SK-N-SH (cell line): ENCODE measurements at regions not wholly inside any gene's neighbourhood (a gene's known extent, or its start where the extent isn't known, plus 50 kb on each side); places are given as distances from the start of the nearest gene placed in this dataset.

Source experiments
- CTCF ChIA-PET: fragments of 300-600, 350-600 bp; formaldehyde crosslinking; extraction: SDS; loops from one replicate; lab custom pipeline; 2021; lab: Yijun Ruan, JAX
- POLR2A ChIA-PET: fragments of 350-600 bp; sonication (Branson Sonifier 250); formaldehyde crosslinking; extraction: SDS; loops from one replicate; lab custom pipeline; 2020; ENCODE audit warnings: antibody characterized with exemption, inconsistent platforms; lab: Yijun Ruan, JAX
- DNase-seq: peaks from one replicate; pipeline ENCODE4 v3.0.0; 2012
- H2AFZ ChIP-seq: fragments of 200-600 bp; sonication (generic); 2 replicates; pipeline ENCODE4 v1.8.1; 2016; ENCODE audit warnings: antibody characterized with exemption, mild to moderate bottlenecking, low read depth
- H3F3A ChIP-seq: fragments of 200-600 bp; sonication (generic); replicated peaks from 2 replicates; pipeline ENCODE3; 2016; ENCODE audit warnings: antibody characterized with exemption, mild to moderate bottlenecking; ENCODE audit not compliant: insufficient read depth
- H3K27ac ChIP-seq, 2 experiments: fragments of 200-500 bp in 1 of 2; fragments of 200-600 bp in 1 of 2; sonication (Bioruptor generic) in 1 of 2; sonication (generic), shearing (Covaris generic) in 1 of 2; 2 replicates each; pipeline versions ENCODE4 v1.5.1 to v1.6.1; 2014 to 2016; ENCODE audit warnings: low read depth in 2 of 2, inconsistent platforms in 1 of 2, low read length in 1 of 2, mild to moderate bottlenecking in 1 of 2, mixed read lengths in 1 of 2
- H3K27me3 ChIP-seq: fragments of 200-600 bp; sonication (generic), shearing (Covaris generic); 2 replicates; pipeline ENCODE4 v1.6.1; 2016; ENCODE audit warnings: mixed run types; ENCODE audit not compliant: insufficient read depth
- H3K36me3 ChIP-seq, 2 experiments: fragments of 200-500 bp in 1 of 2; fragments of 200-600 bp in 1 of 2; sonication (Bioruptor generic) in 1 of 2; sonication (generic) in 1 of 2; replicated peaks in 1 of 2; 2 replicates each; pipeline versions ENCODE3 to v1.5.1; 2014 to 2016; ENCODE audit warnings: low read length in 1 of 2, mild to moderate bottlenecking in 1 of 2; ENCODE audit not compliant: insufficient read depth in 2 of 2, control insufficient read depth in 1 of 2
- H3K4me1 ChIP-seq, 2 experiments: fragments of 200-500 bp in 1 of 2; fragments of 200-600 bp in 1 of 2; sonication (Bioruptor generic) in 1 of 2; sonication (generic), shearing (Covaris generic) in 1 of 2; 2 replicates each; pipeline versions ENCODE4 v1.5.1 to v1.6.1; 2014 to 2016; ENCODE audit warnings: low read depth in 1 of 2, low read length in 1 of 2, mixed run types in 1 of 2; ENCODE audit not compliant: insufficient read depth in 2 of 2, control insufficient read depth in 1 of 2
- H3K4me2 ChIP-seq: fragments of 200-600 bp; sonication (generic), shearing (Covaris generic); 2 replicates; pipeline ENCODE4 v1.6.1; 2017; ENCODE audit warnings: mixed run types
- H3K4me3 ChIP-seq, 2 experiments: fragments of 200-500 bp in 1 of 2; fragments of 200-600 bp in 1 of 2; sonication (Bioruptor generic) in 1 of 2; sonication (generic), shearing (Covaris generic) in 1 of 2; 2 replicates each; pipeline versions ENCODE4 v1.5.1 to v1.8.1; 2014 to 2016; ENCODE audit warnings: low read depth in 2 of 2, inconsistent platforms in 1 of 2, low read length in 1 of 2, mild to moderate bottlenecking in 1 of 2, mixed read lengths in 1 of 2, moderate library complexity in 1 of 2
- H3K79me2 ChIP-seq: fragments of 200-600 bp; sonication (generic); 2 replicates; pipeline ENCODE4 v1.8.1; 2017; ENCODE audit warnings: mild to moderate bottlenecking; ENCODE audit not compliant: insufficient read depth
- H3K9ac ChIP-seq: fragments of 200-600 bp; sonication (generic); 2 replicates; pipeline ENCODE4 v1.6.1; 2017; ENCODE audit warnings: mixed run types
- H3K9me2 ChIP-seq: fragments of 200-600 bp; sonication (generic); 2 replicates; pipeline ENCODE4 v1.6.1; 2017; ENCODE audit warnings: mixed run types
- H3K9me3 ChIP-seq: fragments of 200-600 bp; sonication (generic); 2 replicates; pipeline ENCODE4 v1.6.1; 2017; ENCODE audit warnings: mixed run types, mild to moderate bottlenecking, moderate library complexity
- H4K20me1 ChIP-seq: fragments of 200-600 bp; sonication (generic); 2 replicates; pipeline ENCODE4 v1.6.1; 2017; ENCODE audit warnings: mild to moderate bottlenecking, mixed run types; ENCODE audit not compliant: insufficient read depth
- EP300 ChIP-seq, 2 experiments: IDR thresholded peaks; 2 replicates each; pipeline versions ENCODE4 v1.4.0 to v1.6.1; 2012; ENCODE audit warnings: borderline replicate concordance in 1 of 2, low read depth in 1 of 2, low read length in 1 of 2
- FOXJ3 ChIP-seq: sonication (generic); formaldehyde crosslinking; IDR thresholded peaks from 2 replicates; pipeline ENCODE4 v1.5.1; 2020; ENCODE audit warnings: mild to moderate bottlenecking, missing genetic modification reagents
- GATA2 ChIP-seq: sonication (generic); formaldehyde crosslinking; IDR thresholded peaks from 2 replicates; pipeline ENCODE4 v1.5.0; 2020; ENCODE audit warnings: mild to moderate bottlenecking, missing genetic modification reagents
- MXI1 ChIP-seq: IDR thresholded peaks from 2 replicates; pipeline ENCODE4 v1.6.1; 2012; ENCODE audit warnings: mild to moderate bottlenecking, low read depth, low read length, improper control_type of control experiment
- PBX3 ChIP-seq: IDR thresholded peaks from 2 replicates; pipeline ENCODE4; 2012
- REST ChIP-seq: IDR thresholded peaks from 2 replicates; pipeline ENCODE4 v1.6.1; 2012; ENCODE audit warnings: mild to moderate bottlenecking, low read depth, low read length, moderate library complexity
- SIN3A ChIP-seq: IDR thresholded peaks from 2 replicates; pipeline ENCODE4 v1.6.1; 2012; ENCODE audit warnings: low read depth, mild to moderate bottlenecking, low read length, moderate library complexity, borderline replicate concordance
- TAF1 ChIP-seq: IDR thresholded peaks from 2 replicates; pipeline ENCODE4 v1.6.1; 2012; ENCODE audit warnings: low read depth, mild to moderate bottlenecking, low read length, moderate library complexity, borderline replicate concordance
- TEAD4 ChIP-seq: IDR thresholded peaks from 2 replicates; pipeline ENCODE4 v1.4.0; 2012; ENCODE audit warnings: mild to moderate bottlenecking, borderline replicate concordance; ENCODE audit not compliant: insufficient read depth
- USF2 ChIP-seq: fragments of 150-350 bp; IDR thresholded peaks from 2 replicates; pipeline ENCODE4 v1.6.1; 2017; ENCODE audit warnings: antibody characterized with exemption, low read length, low read depth, borderline replicate concordance
- WGBS: methylation state at CpG from one replicate; pipeline ENCODE4 v1.1.6; 2017; ENCODE audit warnings: low lambda C conversion rate; 5-methylcytosine and 5-hydroxymethylcytosine counted together
- TF ChIP-seq, protein P1 (sequence below): fragments of 150-350 bp; IDR thresholded peaks from 2 replicates; pipeline ENCODE4 v1.6.1; 2016; ENCODE audit warnings: mild to moderate bottlenecking, low read depth, low read length
- TF ChIP-seq, protein P2 (sequence below): IDR thresholded peaks from 2 replicates; pipeline ENCODE4 v1.4.0; 2012; ENCODE audit warnings: low read depth

DNA sequence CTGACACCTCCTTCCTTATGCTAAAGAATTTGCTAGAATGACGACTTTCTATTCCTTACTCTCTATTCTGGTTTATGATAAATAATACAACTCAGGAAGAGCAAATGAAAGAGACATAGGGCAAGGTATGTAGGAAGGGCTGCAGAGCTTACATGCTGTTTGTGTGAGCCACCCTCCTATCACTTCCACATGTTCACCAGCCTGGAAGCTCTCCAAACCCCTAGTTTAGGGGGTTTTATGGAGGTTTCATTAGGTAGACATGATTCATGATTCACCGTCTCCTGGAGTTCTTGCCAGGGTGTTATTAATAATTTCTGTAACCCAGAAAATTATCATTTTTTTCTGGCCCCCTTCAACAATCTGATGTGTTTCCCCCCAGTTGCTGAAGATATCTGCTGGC, 172.1 kb upstream of the COL8A1 start (continued):
- TF ChIP-seq USF2 (no peak), TAF1 (no peak), TEAD4 (no peak), EP300 (IDR thresholded peaks at IDR 0.05; ENCODE audit: borderline replicate concordance in 1 of 2, low read depth in 1 of 2, low read length in 1 of 2) (no peak)

DNA sequence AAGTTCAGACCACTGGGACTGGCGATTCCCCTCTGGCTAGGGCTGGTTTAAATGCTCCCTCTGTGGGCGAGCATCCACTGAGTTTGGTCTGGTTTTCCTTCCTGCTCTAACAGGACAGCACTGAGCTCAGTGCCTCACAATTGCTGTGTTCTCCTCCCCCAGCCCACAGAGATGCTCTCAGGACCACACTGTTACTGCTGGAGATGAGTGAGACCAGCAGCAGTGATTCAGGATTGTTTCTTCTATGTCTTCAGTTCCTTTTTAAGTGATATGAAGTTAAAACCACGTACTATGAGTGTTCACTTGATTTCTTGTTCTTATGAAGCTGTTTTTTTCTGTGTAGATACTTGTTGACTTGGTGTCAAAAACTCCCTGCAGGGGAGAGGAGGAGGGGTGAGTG, 180.4 kb upstream of the COL8A1 start:
- Histone ChIP-seq H3K9me3 (no peaks in the 10 kb centered on the region; the same call in 1 of the 2 replicates), H3K9ac (no peak overlapping the region), H3K27ac (no peak overlapping the region), H4K20me1 (no peaks in the 10 kb centered on the region)
- TF ChIP-seq, protein P1, sequence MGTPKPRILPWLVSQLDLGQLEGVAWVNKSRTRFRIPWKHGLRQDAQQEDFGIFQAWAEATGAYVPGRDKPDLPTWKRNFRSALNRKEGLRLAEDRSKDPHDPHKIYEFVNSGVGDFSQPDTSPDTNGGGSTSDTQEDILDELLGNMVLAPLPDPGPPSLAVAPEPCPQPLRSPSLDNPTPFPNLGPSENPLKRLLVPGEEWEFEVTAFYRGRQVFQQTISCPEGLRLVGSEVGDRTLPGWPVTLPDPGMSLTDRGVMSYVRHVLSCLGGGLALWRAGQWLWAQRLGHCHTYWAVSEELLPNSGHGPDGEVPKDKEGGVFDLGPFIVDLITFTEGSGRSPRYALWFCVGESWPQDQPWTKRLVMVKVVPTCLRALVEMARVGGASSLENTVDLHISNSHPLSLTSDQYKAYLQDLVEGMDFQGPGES = no peak
- TF ChIP-seq GATA2 (CRISPR knock-in tag) (no peak), SIN3A (no peak)
- TF ChIP-seq, protein P2, sequence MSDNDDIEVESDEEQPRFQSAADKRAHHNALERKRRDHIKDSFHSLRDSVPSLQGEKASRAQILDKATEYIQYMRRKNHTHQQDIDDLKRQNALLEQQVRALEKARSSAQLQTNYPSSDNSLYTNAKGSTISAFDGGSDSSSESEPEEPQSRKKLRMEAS = no peak
- TF ChIP-seq, all 33 proteins: peak for 0
- Histone ChIP-seq H3K4me1 (no peaks in the 10 kb centered on the region), H3K27me3 (no peaks in the 10 kb centered on the region; the same call in 1 of the 2 replicates), H3K36me3 (no peaks in the 10 kb centered on the region), H2AFZ (no peak overlapping the region), H3K4me3 (no peak overlapping the region), H3F3A (peaks cover 4% of the 10 kb centered on the region), H3K79me2 (no peaks in the 10 kb centered on the region), H3K4me2 (no peak overlapping the region), H3K9me2 (no peaks in the 10 kb centered on the region; the same call in 1 of the 2 replicates)
- DNase-seq = no peak
- WGBS = 3% methylated on average over 2 of the region's 3 CpGs
- CTCF ChIA-PET = no interaction called here
- POLR2A ChIA-PET = no interaction called here

DNA sequence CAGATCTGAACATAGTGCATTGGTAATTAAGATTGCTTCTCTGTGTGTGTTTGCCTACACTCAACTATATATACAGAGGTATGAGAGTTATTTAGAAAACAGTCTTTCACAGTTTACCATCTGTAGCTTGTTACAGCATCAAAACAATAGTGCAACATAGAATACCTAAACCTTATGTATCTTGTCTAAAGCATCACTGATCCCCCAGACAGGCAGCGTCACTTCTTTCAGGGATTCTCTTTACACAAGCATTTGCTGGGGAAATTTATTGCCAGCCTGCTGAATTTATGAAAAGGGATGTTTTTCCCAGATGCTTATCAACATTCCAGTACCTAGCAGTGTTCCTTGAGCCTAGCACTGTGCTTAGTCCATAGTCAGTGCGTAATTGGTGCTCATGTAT, 195.8 kb upstream of the COL8A1 start:
- H3F3A ChIP-seq = no peaks in the 10 kb centered on the region

More for the DNA sequence above, 195.8 kb upstream of the COL8A1 start:
- Histone ChIP-seq H3K79me2 (no peaks in the 10 kb centered on the region), H4K20me1 (no peaks in the 10 kb centered on the region), H3K4me2 (no peak overlapping the region), H3K9me3 (no peaks in the 10 kb centered on the region), H3K9ac (no peak overlapping the region), H3K27me3 (peaks cover 6% of the 10 kb centered on the region; the same call in 1 of the 2 replicates), H2AFZ (no peak overlapping the region), H3K27ac (no peak overlapping the region), H3K9me2 (no peaks in the 10 kb centered on the region), H3K4me1 (no peaks in the 10 kb centered on the region), H3K4me3 (no peak overlapping the region), H3K36me3 (no peaks in the 10 kb centered on the region)
- CTCF ChIA-PET = no interaction called here
- WGBS = 6% methylated on average over 2 of the region's 2 CpGs
- POLR2A ChIA-PET = no interaction called here
- DNase-seq = no peak
- no peak for TF ChIP-seq MXI1
- no peak for TF ChIP-seq PBX3
- TF ChIP-seq FOXJ3 (CRISPR knock-in tag) = no peak
- no peak for TF ChIP-seq REST
- TF ChIP-seq, all 33 proteins: peak for 0
